Adrenal gland (tissue), 9 donors: ENCODE measurements at regions not wholly inside any gene's neighbourhood (a gene's known extent, or its start where the extent isn't known, plus 50 kb on each side); places are given as distances from the start of the nearest gene placed in this dataset.
A peak's percentile ranks its signal among the peaks of the same experiment; 100 is the strongest.

Experiments used
- DNase-seq, 7 donors: peaks; one replicate each; pipeline ENCODE4 v3.0.0-alpha.2; 2019 to 2020
- H3K27ac ChIP-seq, 5 donors: fragments of 200-600 bp; sonication (generic) in 4 of 5; 1 replicate in 3 of 5; 2 replicates in 2 of 5; pipeline versions ENCODE4 v1.5.1 to v1.8.0; 2016 to 2020; ENCODE audit warnings: mild to moderate bottlenecking in 1 of 5
- H3K27me3 ChIP-seq: fragments of 200-600 bp; 2 replicates; pipeline ENCODE4 v1.8.0; 2021
- H3K36me3 ChIP-seq, 2 donors: fragments of 200-600 bp; replicated peaks in 1 of 2; 1 replicate in 1 of 2; 2 replicates in 1 of 2; pipeline versions ENCODE4 v1.5.1 to v1.8.0; 2018 to 2022
- H3K4me1 ChIP-seq, 2 donors: fragments of 200-600 bp; replicated peaks in 1 of 2; 1 replicate in 1 of 2; 2 replicates in 1 of 2; pipeline versions ENCODE4 v1.5.1 to v1.8.0; 2018 to 2021
- H3K4me3 ChIP-seq, 4 donors: fragments of 200-600 bp; sonication (generic) in 3 of 4; one replicate each; pipeline ENCODE4 v1.5.1; 2016 to 2018
- H3K9me3 ChIP-seq, 3 donors: fragments of 200-600 bp; sonication (generic) in 1 of 3; replicated peaks in 1 of 3; 1 replicate in 2 of 3; 2 replicates in 1 of 3; pipeline versions ENCODE4 v1.5.1 to v1.8.0; 2016 to 2021
- CTCF ChIP-seq, 6 experiments: fragments of 450-650 bp in 4 of 6; fragments of 200-600 bp in 2 of 6; sonication (generic) in 1 of 6; IDR thresholded peaks; 1 replicate in 5 of 6; 2 replicates in 1 of 6; pipeline versions ENCODE4 v1.5.1 to v1.8.0; 2016 to 2021; ENCODE audit warnings: antibody characterized with exemption in 6 of 6, mild to moderate bottlenecking in 2 of 6, moderate library complexity in 1 of 6
- POLR2A ChIP-seq, 2 donors: fragments of 450-650 bp; IDR thresholded peaks; one replicate each; pipeline ENCODE4 v1.6.1; 2017; ENCODE audit warnings: antibody characterized with exemption in 2 of 2, mild to moderate bottlenecking in 2 of 2, moderate library complexity in 1 of 2
- WGBS, 4 donors: extraction: QIAGEN DNeasy Blood & Tissue Kit in 2 of 4; methylation state at CpG; one replicate each; pipeline versions ENCODE4 v1.1.5 to v1.1.7; 2013 to 2017; 5-methylcytosine and 5-hydroxymethylcytosine counted together
- intact Hi-C, 2 donors: fragments of 100-400 bp; cut with DNase I; formaldehyde crosslinking; loops; one replicate each; pipeline versions ENCODE4 v1.14.1 to v1.15.0; 2022 to 2023
- donor health status: healthy with polysubstance abuse.
- donor health status: Bipolar disorder and iron deficiency.
- donor health status: DM: yes; HTN: yes; CAD: no.
- donor health status: DM: no; HTN: no; CAD: no.
- donor health status: DM: no; HTN: no; CAD: no.

GRCh38 chr14:94936901-94937685 lies 167.2 kb upstream of the GSC start:
- intact Hi-C loops, result no loop called here
- peak overlapping the region in 2 of 4 donors; percentile 10 to 43 for H3K4me3 ChIP-seq
- H3K4me1 ChIP-seq, result peaks cover 11 to 17% of the 10 kb centered on the region in 2 donors
- no peaks in the 10 kb centered on the region for H3K27me3 ChIP-seq
- no peaks in the 10 kb centered on the region for H3K36me3 ChIP-seq
- DNase-seq, result peak; percentile 32 to 57 (median 46)
- H3K9me3 ChIP-seq, result no peaks in the 10 kb centered on the region
- no peak for TF ChIP-seq CTCF (IDR thresholded peaks at IDR 0.05)
- TF ChIP-seq POLR2A (IDR thresholded peaks at IDR 0.05), result no peak
- H3K27ac ChIP-seq, result peak overlapping the region in 3 of 5 donors; percentile 38 to 77 (median 66)
- 38 to 54% (median 42%) methylated on average over 13 to 24 of the region's 24 CpGs for WGBS, 4 donors

- no peaks in the 10 kb centered on the region for H3K27me3 ChIP-seq
- H3K27ac ChIP-seq, result peak overlapping the region in 3 of 5 donors; percentile 38 to 77 (median 66)
- TF ChIP-seq CTCF (IDR thresholded peaks at IDR 0.05) (no peak), POLR2A (IDR thresholded peaks at IDR 0.05) (peak in 1 of 2 donors; percentile 73)
- H3K9me3 ChIP-seq, result no peaks in the 10 kb centered on the region
- intact Hi-C loops, result no loop called here
- H3K4me3 ChIP-seq, result peak overlapping the region in 3 of 4 donors; percentile 10 to 43 (median 23)
- peak; percentile 68 to 92 (median 87) for DNase-seq
- no peaks in the 10 kb centered on the region for H3K36me3 ChIP-seq
- 27 to 40% (median 32%) methylated on average over 16 to 26 of the region's 26 CpGs for WGBS, 4 donors
- peaks cover 11 to 17% of the 10 kb centered on the region in 2 donors for H3K4me1 ChIP-seq
Observed at GRCh38 chr14:94936401-94936892, 166.5 kb upstream of the GSC start.

GRCh38 chr14:94935706-94936300 lies 165.9 kb upstream of the GSC start:
- 76 to 89% (median 77%) methylated on average over 7 to 13 of the region's 13 CpGs for WGBS, 4 donors
- Histone ChIP-seq H3K36me3 (no peaks in the 10 kb centered on the region), H3K4me1 (peaks cover 11 to 17% of the 10 kb centered on the region in 2 donors), H3K4me3 (no peak overlapping the region), H3K27ac (peak overlapping the region in 2 of 5 donors; percentile 38 to 77), H3K9me3 (no peaks in the 10 kb centered on the region), H3K27me3 (no peaks in the 10 kb centered on the region)
- intact Hi-C loops, result no loop called here
- DNase-seq, result no peak
- TF ChIP-seq CTCF (IDR thresholded peaks at IDR 0.05), result no peak
- TF ChIP-seq POLR2A (IDR thresholded peaks at IDR 0.05), result no peak

- H3K4me3 ChIP-seq, result no peak overlapping the region
- no peaks in the 10 kb centered on the region for H3K9me3 ChIP-seq
- no peak for DNase-seq
- peaks cover 11 to 17% of the 10 kb centered on the region in 2 donors for H3K4me1 ChIP-seq
- H3K27me3 ChIP-seq, result no peaks in the 10 kb centered on the region
- intact Hi-C loops, result no loop called here
- no peak overlapping the region for H3K27ac ChIP-seq
- H3K36me3 ChIP-seq, result no peaks in the 10 kb centered on the region
- TF ChIP-seq CTCF (IDR thresholded peaks at IDR 0.05) (no peak), POLR2A (IDR thresholded peaks at IDR 0.05) (no peak)
- 66 to 69% (median 68%) methylated on average over 6 of the region's 6 CpGs for WGBS, 4 donors
Observed at GRCh38 chr14:94934276-94934810, 164.4 kb upstream of the GSC start.
